Left lung (tissue), 4 donors: ENCODE measurements at regions not wholly inside any gene's neighbourhood (a gene's known extent, or its start where the extent isn't known, plus 50 kb on each side); places are given as distances from the start of the nearest gene placed in this dataset.

Experiments
- ATAC-seq: fragments of 200-7000 bp; cut with Tn5 transposase; one replicate; pipeline ENCODE4 v1.9.1; 2020; ENCODE audit warnings: moderate library complexity
- DNase-seq, 4 donors: peaks; one replicate each; pipeline ENCODE4 v3.0.0-alpha.2; 2013 to 2020
- H3K27ac ChIP-seq, 2 donors: fragments of 200-600 bp; sonication (generic) in 1 of 2; one replicate each; pipeline versions ENCODE4 v1.5.0 to v1.8.0; 2020 to 2021
- H3K27me3 ChIP-seq, 2 donors: fragments of 200-600 bp; sonication (generic) in 1 of 2; one replicate each; pipeline versions ENCODE4 v1.5.0 to v1.8.0; 2020 to 2021
- H3K36me3 ChIP-seq, 2 donors: fragments of 200-600 bp; sonication (generic) in 1 of 2; one replicate each; pipeline versions ENCODE4 v1.5.0 to v1.8.0; 2020 to 2021
- H3K4me1 ChIP-seq, 2 donors: fragments of 200-600 bp; one replicate each; pipeline ENCODE4 v1.8.0; 2021
- H3K4me3 ChIP-seq, 2 donors: fragments of 200-600 bp; sonication (generic) in 1 of 2; one replicate each; pipeline versions ENCODE4 v1.5.0 to v1.8.0; 2020 to 2021; ENCODE audit warnings: mild to moderate bottlenecking in 1 of 2
- H3K9me3 ChIP-seq, 2 donors: fragments of 200-600 bp; sonication (generic) in 1 of 2; one replicate each; pipeline versions ENCODE4 v1.5.0 to v1.8.0; 2020 to 2021
- CTCF ChIP-seq, 2 donors: fragments of 200-600 bp; sonication (generic) in 1 of 2; IDR thresholded peaks; one replicate each; pipeline versions ENCODE4 v1.5.0 to v1.8.0; 2021; ENCODE audit warnings: antibody characterized with exemption in 2 of 2
- intact Hi-C, 2 donors: fragments of 100-400 bp; cut with DNase I; formaldehyde crosslinking; loops; one replicate each; pipeline versions ENCODE4 v1.11.2 to v1.14.2; 2022
- donor health status: DM: no; HTN: yes; CAD: no.
- donor health status: DM: no; HTN: no; CAD: no.

DNA sequence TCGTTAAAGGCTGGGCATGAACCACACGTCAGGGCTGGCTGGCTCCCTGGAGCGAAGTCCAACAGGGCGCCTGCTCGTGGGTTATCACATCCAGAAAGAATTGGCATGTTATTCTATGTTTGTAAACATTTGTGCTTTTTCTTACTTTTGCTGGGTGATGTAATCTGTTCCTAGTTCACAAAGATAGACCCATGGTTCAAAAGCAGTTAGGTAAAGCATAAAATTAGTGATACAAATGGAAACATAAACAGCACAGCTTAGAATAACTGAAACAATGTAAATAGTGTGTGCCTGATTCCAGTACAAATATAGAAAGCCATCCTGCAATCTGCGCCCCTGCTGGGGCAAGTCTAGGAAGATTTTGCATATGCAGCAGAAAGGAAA lies 184.0 kb upstream of the C1orf174 start:
- H3K4me3 ChIP-seq, result no peak overlapping the region
- DNase-seq, result peak in 2 of 4 donors; percentile 49 to 62
- ATAC-seq, result no peak
- intact Hi-C loops, result no loop called here
- no peak for TF ChIP-seq CTCF (IDR thresholded peaks at IDR 0.05)
- no peak overlapping the region for H3K27ac ChIP-seq
- H3K36me3 ChIP-seq, result no peaks in the 10 kb centered on the region
- peaks cover 0 to 2% of the 10 kb centered on the region in 2 donors for H3K9me3 ChIP-seq
- peaks cover 0 to 36% of the 10 kb centered on the region in 2 donors for H3K27me3 ChIP-seq
- H3K4me1 ChIP-seq, result no peaks in the 10 kb centered on the region

GRCh38 chr1:4084446-4084845 lies 184.4 kb upstream of the C1orf174 start:
- Histone ChIP-seq H3K4me1 (no peaks in the 10 kb centered on the region), H3K27me3 (peaks cover 0 to 36% of the 10 kb centered on the region in 2 donors)

DNA sequence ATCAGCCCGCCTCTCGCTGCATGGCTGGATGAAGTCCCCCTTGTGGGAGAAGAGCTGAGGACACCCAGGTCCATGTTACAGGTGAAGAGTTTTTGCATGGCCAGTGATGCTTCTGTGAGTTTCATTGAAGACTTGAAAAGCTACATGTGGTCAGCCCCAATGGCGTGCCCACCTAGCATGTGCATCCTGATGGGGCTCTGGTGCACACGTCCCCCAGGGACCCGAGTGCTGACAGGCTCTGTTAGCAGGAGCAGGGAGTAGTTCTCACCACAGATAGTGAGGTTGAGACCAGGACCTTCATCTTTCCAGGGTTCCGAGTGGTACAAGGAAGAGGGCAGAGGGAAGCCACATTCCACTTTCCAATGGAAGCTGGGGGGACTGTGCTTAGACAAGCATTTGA lies 184.8 kb upstream of the C1orf174 start:
- DNase-seq (no peak), ATAC-seq (no peak)
- Histone ChIP-seq H3K36me3 (no peaks in the 10 kb centered on the region), H3K4me3 (no peak overlapping the region), H3K27ac (no peak overlapping the region), H3K9me3 (peaks cover 0 to 2% of the 10 kb centered on the region in 2 donors), H3K4me1 (no peaks in the 10 kb centered on the region), H3K27me3 (peaks cover 0 to 36% of the 10 kb centered on the region in 2 donors)
- TF ChIP-seq CTCF (IDR thresholded peaks at IDR 0.05), result no peak
- intact Hi-C loops, result no loop called here

More at GRCh38 chr1:4084446-4084845, 184.4 kb upstream of the C1orf174 start:
- intact Hi-C loops, result no loop called here
- H3K27ac ChIP-seq, result no peak overlapping the region
- peaks cover 0 to 2% of the 10 kb centered on the region in 2 donors for H3K9me3 ChIP-seq
- no peak overlapping the region for H3K4me3 ChIP-seq
- DNase-seq, result no peak
- no peak for TF ChIP-seq CTCF (IDR thresholded peaks at IDR 0.05)
- ATAC-seq, result no peak
- no peaks in the 10 kb centered on the region for H3K36me3 ChIP-seq

DNA sequence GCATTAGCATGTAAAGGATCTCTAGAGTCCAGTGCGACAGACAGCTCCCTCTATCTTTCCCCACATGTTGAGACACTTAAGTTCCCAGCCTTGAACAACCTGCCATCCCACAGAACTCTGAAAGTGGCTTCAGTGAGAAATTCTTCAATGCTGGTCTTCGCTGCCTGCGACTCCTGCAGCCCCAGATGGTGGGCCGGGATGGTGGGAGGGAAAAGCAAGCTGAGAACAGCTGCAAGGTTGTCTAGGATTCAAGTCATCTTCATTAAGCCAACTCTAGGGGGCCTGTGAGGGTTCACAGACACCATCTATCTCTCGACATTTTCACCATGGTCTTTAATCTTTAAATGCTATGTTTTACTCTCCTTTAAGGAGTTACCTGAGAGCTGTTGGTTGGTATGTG lies 185.5 kb upstream of the C1orf174 start:
- no peak for ATAC-seq
- Histone ChIP-seq H3K27me3 (peaks cover 0 to 36% of the 10 kb centered on the region in 2 donors), H3K27ac (no peak overlapping the region), H3K9me3 (peaks cover 0 to 2% of the 10 kb centered on the region in 2 donors), H3K4me3 (no peak overlapping the region), H3K36me3 (no peaks in the 10 kb centered on the region), H3K4me1 (no peaks in the 10 kb centered on the region)
- DNase-seq, result peak in 1 of 4 donors; percentile 50
- intact Hi-C loops, result no loop called here
- TF ChIP-seq CTCF (IDR thresholded peaks at IDR 0.05), result no peak

DNA sequence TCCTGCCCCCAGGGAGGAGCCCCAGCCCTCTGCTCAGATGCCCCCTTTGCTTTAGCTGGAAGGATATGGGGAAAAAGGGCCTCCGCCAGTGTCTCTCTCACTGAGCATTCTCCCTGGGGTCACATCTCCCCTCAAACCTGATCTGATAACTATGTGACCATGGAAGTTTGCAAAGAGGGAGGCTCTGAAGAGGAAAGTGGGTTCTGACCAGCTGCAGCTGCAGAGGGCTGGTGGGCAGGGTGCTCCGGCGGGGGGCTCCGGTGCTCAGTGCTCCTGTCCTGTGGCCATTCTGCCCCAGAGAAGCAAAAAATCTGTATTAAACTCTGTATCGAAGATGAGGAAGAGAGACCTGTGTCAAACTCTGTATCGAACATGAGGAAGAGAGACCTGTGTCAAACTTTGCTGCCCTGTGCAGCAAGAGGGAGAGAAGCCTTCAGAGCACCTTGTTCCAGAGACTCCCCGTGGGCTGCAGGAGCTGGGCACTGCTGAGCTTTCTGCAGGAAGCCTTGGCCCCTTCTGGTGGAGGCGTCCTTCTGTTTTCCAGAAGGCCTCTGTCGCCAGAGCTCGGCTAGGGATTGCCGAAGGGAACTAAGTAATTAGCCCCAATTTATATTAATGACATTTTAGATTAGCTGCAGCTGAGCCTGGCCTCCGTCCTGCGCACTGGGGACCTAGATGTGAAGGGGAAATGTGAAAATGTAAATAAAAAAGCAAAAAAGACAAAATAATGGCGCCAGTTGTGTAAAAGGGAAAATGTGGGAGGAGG lies 186.2 kb upstream of the C1orf174 start:
- H3K27me3 ChIP-seq, result peaks cover 0 to 35% of the 10 kb centered on the region in 2 donors
- H3K27ac ChIP-seq, result no peak overlapping the region
- DNase-seq (no peak), ATAC-seq (no peak)
- H3K9me3 ChIP-seq, result peaks cover 0 to 6% of the 10 kb centered on the region in 2 donors
- H3K36me3 ChIP-seq, result no peaks in the 10 kb centered on the region
- TF ChIP-seq CTCF (IDR thresholded peaks at IDR 0.05), result no peak
- no peak overlapping the region for H3K4me3 ChIP-seq
- intact Hi-C loops, result no loop called here
- no peaks in the 10 kb centered on the region for H3K4me1 ChIP-seq
